IMR-90 (cell line): ENCODE measurements at regions not wholly inside any gene's neighbourhood (a gene's known extent, or its start where the extent isn't known, plus 50 kb on each side); places are given as distances from the start of the nearest gene placed in this dataset.

ENCODE experiments used
- ATAC-seq: fragments of 200-7000 bp; cut with Tn5 transposase; 2 replicates; pipeline ENCODE4 v1.9.1; 2020; ENCODE audit warnings: low read depth, mild to moderate bottlenecking, moderate library complexity
- BruUV-seq: library from RNA; stranded (reverse); fragments of 400-500 nt; replicated peaks from 2 replicates; lab custom pipeline; 2021; lab: Mats Ljungman, UMichigan
- CTCF ChIA-PET: fragments of 300-600 bp; formaldehyde crosslinking; extraction: SDS; loops from one replicate; lab custom pipeline; 2021; ENCODE audit warnings: antibody characterized with exemption; lab: Yijun Ruan, JAX
- POLR2A ChIA-PET: fragments of 300-600 bp; sonication (Branson Sonifier 250); formaldehyde crosslinking; loops from one replicate; lab custom pipeline; 2022; ENCODE audit warnings: antibody characterized with exemption; ENCODE audit not compliant: unreplicated experiment; lab: Charles Lee
- DNase-seq: peaks from one replicate; pipeline ENCODE4 v3.0.0; 2013
- H2AFZ ChIP-seq: replicated peaks from 2 replicates; pipeline ENCODE3; 2013; ENCODE audit warnings: low read length, mild to moderate bottlenecking; ENCODE audit not compliant: poor library complexity
- H2AK5ac ChIP-seq: 2 replicates; pipeline ENCODE4 v1.6.1; 2013; ENCODE audit warnings: low read depth, low read length, inconsistent platforms
- H2AK9ac ChIP-seq: replicated peaks from 2 replicates; pipeline ENCODE3; 2013; ENCODE audit warnings: mild to moderate bottlenecking, low read depth, low read length, moderate library complexity; ENCODE audit not compliant: poor library complexity
- H2BK120ac ChIP-seq: 2 replicates; pipeline ENCODE4 v1.6.1; 2013; ENCODE audit warnings: low read depth, low read length, inconsistent platforms
- H2BK15ac ChIP-seq: 3 replicates; pipeline ENCODE4 v1.6.1; 2013; ENCODE audit warnings: low read depth, low read length, inconsistent platforms
- H2BK20ac ChIP-seq: 2 replicates; pipeline ENCODE4 v1.6.1; 2013; ENCODE audit warnings: low read depth, mild to moderate bottlenecking, inconsistent platforms, low read length, moderate library complexity
- H2BK5ac ChIP-seq: 2 replicates; pipeline ENCODE4 v1.6.1; 2013; ENCODE audit warnings: mild to moderate bottlenecking, low read depth, low read length, inconsistent platforms; ENCODE audit not compliant: poor library complexity, severe bottlenecking
- H3K14ac ChIP-seq: replicated peaks from 2 replicates; pipeline ENCODE4 v1.6.1; 2013; ENCODE audit warnings: low read depth, low read length, inconsistent platforms
- H3K18ac ChIP-seq: 2 replicates; pipeline ENCODE4 v1.6.1; 2013; ENCODE audit warnings: low read depth, low read length, control low read depth
- H3K23ac ChIP-seq: 2 replicates; pipeline ENCODE4 v1.6.1; 2013; ENCODE audit warnings: low read depth, low read length, inconsistent platforms
- H3K27ac ChIP-seq: 2 replicates; pipeline ENCODE4 v1.5.1; 2013; ENCODE audit warnings: mild to moderate bottlenecking, control low read depth, low read length; ENCODE audit not compliant: insufficient read depth
- H3K27me3 ChIP-seq: 2 replicates; pipeline ENCODE4 v1.6.1; 2013; ENCODE audit warnings: low read length; ENCODE audit not compliant: control insufficient read depth, insufficient read depth
- H3K36me3 ChIP-seq: 2 replicates; pipeline ENCODE4 v1.6.1; 2013; ENCODE audit warnings: low read length, mixed read lengths; ENCODE audit not compliant: control insufficient read depth, insufficient read depth
- H3K4ac ChIP-seq: 2 replicates; pipeline ENCODE4 v1.6.1; 2013; ENCODE audit warnings: low read depth, low read length, inconsistent platforms
- H3K4me1 ChIP-seq: 2 replicates; pipeline ENCODE4 v1.6.1; 2013; ENCODE audit warnings: low read length, mixed read lengths; ENCODE audit not compliant: control insufficient read depth, insufficient read depth
- H3K4me2 ChIP-seq: 2 replicates; pipeline ENCODE4 v1.6.1; 2013; ENCODE audit warnings: low read depth, mild to moderate bottlenecking, control low read depth, low read length, moderate library complexity
- H3K4me3 ChIP-seq: 2 replicates; pipeline ENCODE4 v1.5.1; 2013; ENCODE audit warnings: low read depth, mild to moderate bottlenecking, control low read depth, low read length, moderate library complexity; ENCODE audit not compliant: insufficient read depth
- H3K56ac ChIP-seq: 2 replicates; pipeline ENCODE4 v1.6.1; 2013; ENCODE audit warnings: low read length, inconsistent platforms; ENCODE audit not compliant: insufficient read depth; ENCODE audit errors: extremely low read depth
- H3K79me1 ChIP-seq, 2 experiments: 2 replicates each; pipeline ENCODE4 v1.6.1; 2013; ENCODE audit warnings: low read length in 2 of 2, inconsistent platforms in 1 of 2, low read depth in 1 of 2
- H3K9ac ChIP-seq: 2 replicates; pipeline ENCODE4 v1.6.1; 2013; ENCODE audit warnings: low read depth, low read length, control low read depth
- H3K9me1 ChIP-seq: 2 replicates; pipeline ENCODE4 v1.6.1; 2013; ENCODE audit warnings: low read length, inconsistent platforms; ENCODE audit not compliant: insufficient read depth
- H3K9me3 ChIP-seq: 2 replicates; pipeline ENCODE4 v1.6.1; 2013; ENCODE audit warnings: low read length; ENCODE audit not compliant: control insufficient read depth, insufficient read depth
- H4K20me1 ChIP-seq: 2 replicates; pipeline ENCODE4 v1.6.1; 2013; ENCODE audit warnings: low read length, inconsistent platforms; ENCODE audit not compliant: insufficient read depth
- H4K5ac ChIP-seq: 2 replicates; pipeline ENCODE4 v1.6.1; 2013; ENCODE audit warnings: mild to moderate bottlenecking, low read depth, low read length, control low read depth
- H4K8ac ChIP-seq, 2 experiments: 2 replicates each; pipeline ENCODE4 v1.6.1; 2013; ENCODE audit warnings: low read depth in 2 of 2, low read length in 2 of 2, control low read depth in 1 of 2, inconsistent platforms in 1 of 2
- H4K91ac ChIP-seq: 2 replicates; pipeline ENCODE4 v1.6.1; 2013; ENCODE audit warnings: low read depth, low read length, inconsistent platforms; ENCODE audit not compliant: insufficient read depth
- CHD1 ChIP-seq: IDR thresholded peaks from 2 replicates; pipeline ENCODE4 v1.6.1; 2012; ENCODE audit warnings: low read depth, low read length, improper control_type of control experiment
- FOS ChIP-seq: fragments of 150-350 bp; IDR thresholded peaks from 2 replicates; pipeline ENCODE4 v1.6.1; 2016; ENCODE audit warnings: low read depth, low read length
- MAFK ChIP-seq: IDR thresholded peaks from 2 replicates; pipeline ENCODE4 v1.6.1; 2012; ENCODE audit warnings: low read depth, low read length, improper control_type of control experiment
- MAZ ChIP-seq: IDR thresholded peaks from 2 replicates; pipeline ENCODE4 v1.6.1; 2012; ENCODE audit warnings: low read depth, mild to moderate bottlenecking, low read length, improper control_type of control experiment, moderate library complexity, borderline replicate concordance
- NFE2L2 ChIP-seq: fragments of 150-350 bp; IDR thresholded peaks from 2 replicates; pipeline ENCODE4 v1.6.1; 2016; ENCODE audit warnings: low read depth, mild to moderate bottlenecking, low read length
- SMC3 ChIP-seq: fragments of 150-350 bp; IDR thresholded peaks from 2 replicates; pipeline ENCODE4 v1.6.1; 2016; ENCODE audit warnings: low read depth, mild to moderate bottlenecking, antibody characterized with exemption, low read length, moderate library complexity
- WGBS, 2 experiments: methylation state at CpG; one replicate each; pipeline versions ENCODE4 v1.1.5 to v1.1.7; 2013; ENCODE audit warnings: missing lambda C conversion rate in 2 of 2; ENCODE audit not compliant: insufficient read length in 1 of 2; ENCODE audit errors: extremely low coverage in 2 of 2; 5-methylcytosine and 5-hydroxymethylcytosine counted together
- dilution Hi-C: fragments of 300-500 bp; cut with HindIII; formaldehyde crosslinking; loops from one replicate; pipeline ENCODE4 v1.14.3; 2018; ENCODE audit warnings: low sequenced_read_pairs; ENCODE audit not compliant: unreplicated experiment
- in situ Hi-C: fragments of 300-500 bp; cut with MboI; formaldehyde crosslinking; loops from 3 replicates; pipeline ENCODE4 v1.14.3; 2019; ENCODE audit warnings: low sequenced_read_pairs, inconsistent platforms, mixed read lengths
- intact Hi-C: fragments of 100-400 bp; cut with micrococcal nuclease; formaldehyde crosslinking; loops from 2 replicates; pipeline ENCODE4 v1.10.0; 2022

DNA sequence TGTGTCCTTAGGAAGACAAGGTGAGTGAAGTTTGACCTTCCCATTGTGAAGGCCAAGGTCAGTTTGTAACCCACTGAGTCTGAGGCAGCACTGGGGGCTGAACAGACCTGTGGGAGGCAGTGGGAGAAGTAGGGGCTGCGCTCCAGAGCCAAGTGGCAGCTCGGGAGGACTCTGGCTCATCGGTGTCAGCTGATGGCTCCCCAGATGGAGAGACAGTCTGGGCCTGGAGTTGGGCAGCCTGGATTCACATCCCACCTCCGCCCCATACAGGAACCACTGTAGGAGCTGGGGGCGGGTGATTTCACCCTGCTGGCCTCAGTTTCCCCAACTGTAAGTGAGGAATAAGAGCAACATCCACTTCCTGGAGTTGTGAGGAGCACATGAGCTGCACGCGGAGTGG is 128.4 kb downstream of the FOXL1 start:
- Histone ChIP-seq H2AK5ac (no peak overlapping the region), H3K79me1 (no peaks in the 10 kb centered on the region), H3K27ac (no peak overlapping the region), H3K9me1 (no peaks in the 10 kb centered on the region), H2BK20ac (no peak overlapping the region), H3K14ac (no peak overlapping the region), H3K56ac (no peak overlapping the region), H3K9ac (no peak overlapping the region), H3K4me3 (no peak overlapping the region), H3K23ac (no peak overlapping the region), H4K5ac (no peak overlapping the region), H2AFZ (no peak overlapping the region), H2AK9ac (no peak overlapping the region), H4K8ac (no peak overlapping the region), H3K9me3 (peaks cover 5% of the 10 kb centered on the region), H3K36me3 (no peaks in the 10 kb centered on the region), H4K91ac (no peak overlapping the region), H3K18ac (no peak overlapping the region), H4K20me1 (no peaks in the 10 kb centered on the region), H3K4ac (no peak overlapping the region), H3K4me2 (no peak overlapping the region), H2BK5ac (no peak overlapping the region), H3K4me1 (no peaks in the 10 kb centered on the region), H2BK15ac (no peak overlapping the region), H2BK120ac (no peak overlapping the region), H3K27me3 (peaks cover 9% of the 10 kb centered on the region)
- ChIA-PET POLR2A (no interaction called here), CTCF (no interaction called here)
- in situ Hi-C loops, result no loop called here
- ATAC-seq (no peak), DNase-seq (no peak)
- intact Hi-C loops, result no loop called here
- BruUV-seq, result no TSS peak
- dilution Hi-C loops, result no loop called here
- WGBS, 2 experiments, result 92% methylated on average over 2 of the region's 7 CpGs; no CpG with 5 or more reads in 1 of the 2 experiments
- TF ChIP-seq FOS, result no peak
- no peak for TF ChIP-seq MAFK
- no peak for TF ChIP-seq CHD1
- TF ChIP-seq SMC3, result no peak
- TF ChIP-seq MAZ, result no peak
- no peak for TF ChIP-seq NFE2L2
